ENCODE measurements at regions not wholly inside any gene's neighbourhood (a gene's known extent, or its start where the extent isn't known, plus 50 kb on each side); places are given as distances from the start of the nearest gene placed in this dataset.

DNA sequence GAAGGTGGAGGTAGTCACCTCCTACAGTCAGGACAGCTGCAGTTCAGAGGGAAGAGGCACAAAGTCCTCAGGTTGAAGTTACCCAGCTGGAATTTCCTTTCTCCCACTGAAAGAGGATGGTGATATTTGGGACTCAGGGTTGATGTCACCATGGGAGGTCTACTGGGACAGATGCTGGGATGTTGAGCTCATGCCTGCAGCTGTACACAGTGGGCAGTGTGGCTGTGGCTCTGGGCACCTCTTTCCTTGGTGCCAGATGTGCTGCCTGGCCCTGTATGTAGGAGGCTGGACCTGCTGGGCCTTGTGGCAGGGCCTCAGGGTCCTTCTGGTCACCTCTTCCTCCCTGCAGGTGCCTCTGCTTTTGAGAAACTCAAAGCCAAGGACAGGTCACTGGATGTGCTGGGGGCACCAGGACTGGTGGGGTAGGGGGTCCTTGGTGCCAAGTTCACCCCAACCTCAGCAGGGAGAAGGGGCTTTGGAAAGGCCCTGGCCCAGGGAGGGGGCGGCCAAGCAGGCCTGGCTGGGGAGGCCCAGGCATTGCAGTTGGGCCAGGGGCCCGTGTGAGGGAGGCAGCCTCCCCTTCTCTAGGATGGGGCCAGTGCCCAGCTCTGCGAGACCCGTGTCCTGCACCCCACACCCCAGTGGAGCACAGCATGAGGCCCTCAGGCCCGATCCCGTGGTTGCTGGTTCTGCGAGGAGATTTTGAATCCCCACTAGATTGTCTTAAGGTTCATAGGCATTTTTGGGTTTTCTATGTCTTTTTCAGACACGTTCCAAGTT, 103.1 kb downstream of the BMS1 start:
- no peaks in the 10 kb centered on the region for H3K79me1 ChIP-seq (ENCODE audit: insufficient read depth, low read depth, low read length, poor library complexity, severe bottlenecking)

More for the DNA sequence above, 103.1 kb downstream of the BMS1 start:
- no peak overlapping the region for H3K56ac ChIP-seq (ENCODE audit: insufficient read length, low read depth, low read length)
- no peak overlapping the region for H2BK20ac ChIP-seq (ENCODE audit: low read depth, low read length, poor library complexity, severe bottlenecking)
- no peak overlapping the region for H2BK12ac ChIP-seq (ENCODE audit: insufficient read length, low read depth, low read length)
- no peak overlapping the region for H2BK15ac ChIP-seq (ENCODE audit: low read depth, low read length)
- Mint-ChIP-seq H3K27me3 (ENCODE audit: low read depth) (peaks cover 1% of the 10 kb centered on the region), H3K4me1 (peaks cover 7 to 10% of the 10 kb centered on the region in 2 experiments), H3K4me3 (no peak overlapping the region), H3K36me3 (ENCODE audit: insufficient read depth in 1 of 3, low read depth in 3 of 3) (peaks cover 0 to 10% (median 0%) of the 10 kb centered on the region in 3 experiments; a peak in 6 of 7 replicates), H3K27ac (no peak overlapping the region), H3K9me3 (peaks cover 16 to 17% of the 10 kb centered on the region in 2 experiments)
- H3K18ac ChIP-seq (ENCODE audit: insufficient read length, low read depth, low read length) = no peak overlapping the region
- H4K91ac ChIP-seq (ENCODE audit: insufficient read length, low read depth, low read length) = no peak overlapping the region
- WGBS (ENCODE audit: extremely low coverage, insufficient read length, low lambda C conversion rate) = no CpG with 5 or more reads among the region's 8 CpGs
- no peaks in the 10 kb centered on the region for H3K4me1 ChIP-seq (ENCODE audit: insufficient read depth, low read length)
- no peaks in the 10 kb centered on the region for H3K27me3 ChIP-seq (ENCODE audit: insufficient read depth, low read length)
- no peaks in the 10 kb centered on the region for H3K23me2 ChIP-seq (ENCODE audit: insufficient read length, low read depth, low read length, poor library complexity, severe bottlenecking)
- no peak overlapping the region for H3T11ph ChIP-seq (ENCODE audit: low read length)
- no peak overlapping the region for H3K23ac ChIP-seq (ENCODE audit: insufficient read length, low read depth, low read length)
- H3K4ac ChIP-seq (ENCODE audit: low read depth, low read length) = no peak overlapping the region
- no peak overlapping the region for H4K8ac ChIP-seq (replicated peaks; ENCODE audit: insufficient read length, low read depth, low read length)
- H2AK5ac ChIP-seq (ENCODE audit: insufficient read length, low read length) = no peak overlapping the region
- no peak overlapping the region for H3K14ac ChIP-seq (ENCODE audit: insufficient read depth, low read length)
- no peak overlapping the region for H2BK5ac ChIP-seq (ENCODE audit: insufficient read length, low read length)
- H2BK120ac ChIP-seq (ENCODE audit: low read depth, low read length, poor library complexity, severe bottlenecking) = no peak overlapping the region
- no peaks in the 10 kb centered on the region for H3K9me3 ChIP-seq (ENCODE audit: control insufficient read depth, low read depth, low read length)
- H3K27ac ChIP-seq (ENCODE audit: insufficient read length, low read depth, low read length) = no peak overlapping the region
- no peaks in the 10 kb centered on the region for H4K20me1 ChIP-seq (ENCODE audit: control insufficient read depth, insufficient read depth, insufficient read length)
- H2AFZ ChIP-seq (ENCODE audit: low read length) = no peak overlapping the region
- DNase-seq = no peak
- no peak overlapping the region for H3K9ac ChIP-seq (ENCODE audit: extremely low read depth, insufficient read length, low read length)
- TF ChIP-seq, protein P1, sequence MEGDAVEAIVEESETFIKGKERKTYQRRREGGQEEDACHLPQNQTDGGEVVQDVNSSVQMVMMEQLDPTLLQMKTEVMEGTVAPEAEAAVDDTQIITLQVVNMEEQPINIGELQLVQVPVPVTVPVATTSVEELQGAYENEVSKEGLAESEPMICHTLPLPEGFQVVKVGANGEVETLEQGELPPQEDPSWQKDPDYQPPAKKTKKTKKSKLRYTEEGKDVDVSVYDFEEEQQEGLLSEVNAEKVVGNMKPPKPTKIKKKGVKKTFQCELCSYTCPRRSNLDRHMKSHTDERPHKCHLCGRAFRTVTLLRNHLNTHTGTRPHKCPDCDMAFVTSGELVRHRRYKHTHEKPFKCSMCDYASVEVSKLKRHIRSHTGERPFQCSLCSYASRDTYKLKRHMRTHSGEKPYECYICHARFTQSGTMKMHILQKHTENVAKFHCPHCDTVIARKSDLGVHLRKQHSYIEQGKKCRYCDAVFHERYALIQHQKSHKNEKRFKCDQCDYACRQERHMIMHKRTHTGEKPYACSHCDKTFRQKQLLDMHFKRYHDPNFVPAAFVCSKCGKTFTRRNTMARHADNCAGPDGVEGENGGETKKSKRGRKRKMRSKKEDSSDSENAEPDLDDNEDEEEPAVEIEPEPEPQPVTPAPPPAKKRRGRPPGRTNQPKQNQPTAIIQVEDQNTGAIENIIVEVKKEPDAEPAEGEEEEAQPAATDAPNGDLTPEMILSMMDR (conservative IDR thresholded peaks at IDR 0.05) = no peak
- no peak overlapping the region for H4K5ac ChIP-seq (ENCODE audit: insufficient read length, low read depth, low read length)
- no peak overlapping the region for H3K4me2 ChIP-seq (ENCODE audit: insufficient read depth, insufficient read length, low read length)
- H3K79me2 ChIP-seq (ENCODE audit: insufficient read depth, low read length) = no peaks in the 10 kb centered on the region

Data from H9 (cell line).